ENCODE measurements at regions not wholly inside any gene's neighbourhood (a gene's known extent, or its start where the extent isn't known, plus 50 kb on each side); places are given as distances from the start of the nearest gene placed in this dataset.

DNA sequence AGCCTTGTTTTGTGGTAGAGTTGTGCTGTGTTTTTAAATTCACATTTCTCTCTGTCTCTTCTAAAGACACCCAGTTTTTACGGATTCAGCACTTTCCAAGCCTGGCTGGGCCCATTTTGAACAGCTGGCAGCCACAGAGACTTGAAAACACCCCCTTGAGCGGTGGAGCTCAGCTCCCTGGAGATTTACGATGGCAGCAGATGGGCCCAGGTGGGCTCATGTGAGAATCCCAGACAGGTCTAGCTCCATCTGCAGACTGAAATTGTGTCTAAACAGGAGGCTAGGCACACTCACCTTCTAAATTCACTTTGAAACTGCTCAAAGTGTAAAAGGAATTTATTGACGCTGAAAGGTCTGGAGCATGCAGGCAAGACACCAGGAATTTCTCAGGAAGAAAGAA, 232.0 kb upstream of the HES1 start:
- Histone ChIP-seq H3K27ac (no peak overlapping the region), H3K9me3 (peaks cover 0 to 4% (median 0%) of the 10 kb centered on the region in 4 donors), H3K27me3 (no peaks in the 10 kb centered on the region), H3K36me3 (no peaks in the 10 kb centered on the region), H3K4me1 (no peaks in the 10 kb centered on the region), H3K4me3 (no peak overlapping the region)
- DNase-seq: no peak
- TF ChIP-seq, protein P1, sequence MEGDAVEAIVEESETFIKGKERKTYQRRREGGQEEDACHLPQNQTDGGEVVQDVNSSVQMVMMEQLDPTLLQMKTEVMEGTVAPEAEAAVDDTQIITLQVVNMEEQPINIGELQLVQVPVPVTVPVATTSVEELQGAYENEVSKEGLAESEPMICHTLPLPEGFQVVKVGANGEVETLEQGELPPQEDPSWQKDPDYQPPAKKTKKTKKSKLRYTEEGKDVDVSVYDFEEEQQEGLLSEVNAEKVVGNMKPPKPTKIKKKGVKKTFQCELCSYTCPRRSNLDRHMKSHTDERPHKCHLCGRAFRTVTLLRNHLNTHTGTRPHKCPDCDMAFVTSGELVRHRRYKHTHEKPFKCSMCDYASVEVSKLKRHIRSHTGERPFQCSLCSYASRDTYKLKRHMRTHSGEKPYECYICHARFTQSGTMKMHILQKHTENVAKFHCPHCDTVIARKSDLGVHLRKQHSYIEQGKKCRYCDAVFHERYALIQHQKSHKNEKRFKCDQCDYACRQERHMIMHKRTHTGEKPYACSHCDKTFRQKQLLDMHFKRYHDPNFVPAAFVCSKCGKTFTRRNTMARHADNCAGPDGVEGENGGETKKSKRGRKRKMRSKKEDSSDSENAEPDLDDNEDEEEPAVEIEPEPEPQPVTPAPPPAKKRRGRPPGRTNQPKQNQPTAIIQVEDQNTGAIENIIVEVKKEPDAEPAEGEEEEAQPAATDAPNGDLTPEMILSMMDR (IDR thresholded peaks at IDR 0.05): no peak
- TF ChIP-seq POLR2A (IDR thresholded peaks at IDR 0.05): no peak

DNA sequence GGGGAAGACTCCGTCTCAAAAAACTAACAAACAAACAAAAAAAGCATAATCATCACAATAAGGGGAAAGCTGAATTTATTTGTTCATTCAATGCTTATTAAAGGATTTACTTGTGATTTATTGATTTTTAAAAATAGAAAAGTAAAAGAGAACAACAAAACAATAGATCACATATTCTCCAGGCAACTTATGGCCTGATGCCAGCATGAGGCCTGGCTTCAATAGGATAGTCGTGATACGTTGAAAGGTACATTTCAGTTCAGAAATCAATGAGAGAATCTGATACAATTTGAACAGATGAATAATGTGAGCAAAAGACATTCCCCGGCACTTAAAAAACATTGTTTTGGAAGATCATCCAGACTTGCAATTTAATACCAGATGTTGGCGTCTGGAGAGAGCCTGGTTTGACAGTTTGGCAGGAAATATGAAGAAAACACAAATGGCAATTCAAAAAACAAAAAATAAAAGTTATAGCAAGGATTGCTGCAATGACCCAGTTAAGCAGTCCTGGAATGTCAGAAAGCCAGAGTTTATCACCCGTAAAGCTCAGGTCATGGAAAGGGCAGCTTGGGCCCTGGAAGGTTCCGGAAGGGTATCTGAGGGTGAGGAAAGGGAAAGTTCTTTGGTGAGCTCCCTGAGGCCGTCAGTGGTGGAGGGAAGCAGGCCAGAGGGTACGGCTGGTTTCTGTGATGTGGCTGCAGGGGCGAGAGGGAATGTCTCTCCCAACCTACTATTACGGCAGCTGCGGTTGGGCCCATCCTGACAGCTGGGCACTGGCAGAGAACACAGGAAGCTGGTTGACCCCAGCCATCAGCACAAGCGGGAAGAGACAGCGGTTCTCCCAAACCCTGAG, 230.2 kb upstream of the HES1 start:
- peaks cover 0 to 5% (median 0%) of the 10 kb centered on the region in 4 donors for H3K4me1 ChIP-seq
- H3K9me3 ChIP-seq: peaks cover 0 to 2% (median 0%) of the 10 kb centered on the region in 4 donors
- H3K27ac ChIP-seq: peak overlapping the region in 1 of 4 donors; percentile 6
- H3K4me3 ChIP-seq: no peak overlapping the region
- H3K36me3 ChIP-seq: no peaks in the 10 kb centered on the region
- H3K27me3 ChIP-seq: no peaks in the 10 kb centered on the region
- DNase-seq: no peak
- TF ChIP-seq, protein P1 (IDR thresholded peaks at IDR 0.05): no peak
- TF ChIP-seq POLR2A (IDR thresholded peaks at IDR 0.05): no peak

DNA sequence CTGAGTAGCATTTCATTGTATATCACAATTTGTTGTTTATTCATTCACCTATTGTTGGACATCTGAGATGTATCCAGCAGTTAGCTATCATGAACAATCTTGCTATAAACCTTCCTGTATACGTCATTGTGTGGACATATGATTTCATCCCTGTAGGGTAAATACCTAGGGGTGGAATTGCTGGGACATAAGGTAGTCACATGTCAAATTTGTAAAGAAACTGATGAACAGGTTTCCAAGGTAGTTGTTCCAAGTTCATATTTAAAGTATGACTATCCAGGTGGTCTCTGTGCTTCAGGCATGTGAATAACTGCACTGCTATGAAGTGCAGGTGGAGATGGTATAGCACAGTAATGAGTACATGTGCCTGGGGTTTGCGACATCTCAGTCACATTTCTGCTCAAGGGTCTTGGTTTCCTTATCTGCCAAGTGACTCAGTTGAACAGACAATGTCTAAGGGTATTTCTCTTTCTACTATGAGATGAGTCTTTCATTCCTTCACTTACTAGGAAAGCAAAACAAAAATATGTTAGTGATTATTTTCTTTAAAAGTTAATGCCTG, 229.0 kb upstream of the HES1 start:
- TF ChIP-seq POLR2A (IDR thresholded peaks at IDR 0.05): no peak
- TF ChIP-seq, protein P1 (IDR thresholded peaks at IDR 0.05): no peak

DNA sequence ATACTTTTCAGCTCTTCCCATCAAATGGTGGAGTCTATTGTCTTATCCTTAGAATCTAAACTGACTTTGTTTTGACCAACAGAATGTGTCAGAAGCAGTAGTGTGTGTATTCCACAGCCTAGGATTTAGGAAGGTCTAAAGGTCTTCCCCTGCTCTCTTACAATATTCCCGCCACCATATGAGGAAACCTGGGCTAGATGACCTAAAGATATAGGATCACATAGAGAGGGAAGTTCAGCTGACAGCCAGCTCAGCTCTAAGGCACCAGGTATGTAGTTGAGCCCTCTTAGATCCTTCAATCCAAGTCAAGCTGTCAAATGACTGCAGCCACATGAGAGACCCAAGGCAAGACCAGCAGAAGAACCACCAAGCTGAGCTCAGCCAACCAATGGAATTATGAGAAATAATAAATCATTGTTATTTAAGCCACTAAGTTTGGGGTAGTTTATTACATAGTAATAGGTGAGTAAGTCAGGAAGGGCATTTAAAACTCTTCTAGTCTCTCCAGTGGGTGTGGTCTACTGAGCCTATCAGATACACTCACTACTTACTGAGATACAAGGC, 227.7 kb upstream of the HES1 start:
- no peak overlapping the region for H3K27ac ChIP-seq
- H3K4me1 ChIP-seq: peaks cover 0 to 15% (median 0%) of the 10 kb centered on the region in 4 donors
- DNase-seq: no peak
- no peaks in the 10 kb centered on the region for H3K9me3 ChIP-seq
- no peak overlapping the region for H3K4me3 ChIP-seq
- no peak for TF ChIP-seq POLR2A (IDR thresholded peaks at IDR 0.05)
- TF ChIP-seq, protein P1 (IDR thresholded peaks at IDR 0.05): no peak
- H3K27me3 ChIP-seq: no peaks in the 10 kb centered on the region
- H3K36me3 ChIP-seq: no peaks in the 10 kb centered on the region

More for the DNA sequence above, 229.0 kb upstream of the HES1 start:
- Histone ChIP-seq H3K4me1 (peaks cover 0 to 15% (median 0%) of the 10 kb centered on the region in 4 donors), H3K36me3 (no peaks in the 10 kb centered on the region), H3K9me3 (no peaks in the 10 kb centered on the region), H3K4me3 (no peak overlapping the region), H3K27me3 (no peaks in the 10 kb centered on the region), H3K27ac (no peak overlapping the region)
- no peak for DNase-seq

DNA sequence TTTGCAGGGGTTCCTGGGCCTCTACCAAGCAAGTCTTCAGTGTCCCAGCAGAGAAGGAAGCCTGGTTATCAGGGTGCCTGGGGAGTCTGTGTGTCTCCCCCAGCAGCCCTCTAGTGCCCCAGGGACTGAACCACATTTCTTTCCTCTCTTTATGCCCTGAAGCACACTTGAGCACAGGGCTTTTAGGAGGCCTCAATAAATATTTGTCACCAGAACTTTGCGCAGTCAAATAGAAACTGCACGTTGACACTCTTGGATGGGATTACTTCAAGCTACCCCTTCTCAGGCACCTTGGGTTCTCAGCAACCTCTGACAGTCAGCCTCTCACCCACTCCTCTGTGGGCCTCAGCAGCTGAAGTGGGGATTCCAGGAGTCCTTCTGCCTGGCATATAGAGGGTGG, 226.6 kb upstream of the HES1 start:
- H3K4me3 ChIP-seq: no peak overlapping the region
- H3K9me3 ChIP-seq: no peaks in the 10 kb centered on the region
- H3K36me3 ChIP-seq: no peaks in the 10 kb centered on the region
- H3K27me3 ChIP-seq: no peaks in the 10 kb centered on the region
- no peak overlapping the region for H3K27ac ChIP-seq
- TF ChIP-seq POLR2A (IDR thresholded peaks at IDR 0.05): no peak
- TF ChIP-seq, protein P1 (IDR thresholded peaks at IDR 0.05): no peak
- peaks cover 0 to 15% (median 0%) of the 10 kb centered on the region in 4 donors for H3K4me1 ChIP-seq
- DNase-seq: no peak
